ENCODE measurements at regions not wholly inside any gene's neighbourhood (a gene's known extent, or its start where the extent isn't known, plus 50 kb on each side); places are given as distances from the start of the nearest gene placed in this dataset.

GRCh38 chr13:26964278-26965250 is 204.0 kb upstream of the GPR12 start:
- ChIA-PET SMC1A (ENCODE audit: uncharacterized antibody, unreplicated experiment) (interaction anchor here (0.6 to 1.0 kb wide), 3 partner anchors 14 to 17 kb away, joined by 3 read pairs; no protein-coding TSS in a partner anchor), CTCF (interaction anchor here (1.0 to 1.1 kb wide), 2 partner anchors 394 to 397 kb away, joined by 3 read pairs; no protein-coding TSS in a partner anchor), POLR2A (no interaction called here), RAD21 (ENCODE audit: unreplicated experiment) (interaction anchor here (0.8 to 1.0 kb wide), 2 partner anchors 10 to 18 kb away, joined by 3 to 4 read pairs; no protein-coding TSS in a partner anchor)
- TF ChIP-seq ZNF622 (IDR thresholded peaks at IDR 0.05) (no peak), IKZF1 (conservative IDR thresholded peaks at IDR 0.05) (0 out of 2 replicates have a peak, but pooled peaks have one; percentile 15)
- Histone ChIP-seq H3K9ac (ENCODE audit: control insufficient read depth, insufficient read depth, low read length) (no peak overlapping the region), H3K4me3 (no peak overlapping the region), H3K9me3 (replicated peaks; ENCODE audit: control insufficient read depth, insufficient read depth, low read length) (no peaks in the 10 kb centered on the region), H3K4me1 (ENCODE audit: control insufficient read depth, insufficient read depth, low read length) (no peaks in the 10 kb centered on the region), H3K4me2 (ENCODE audit: control insufficient read depth, insufficient read depth) (no peak overlapping the region), H4K20me1 (ENCODE audit: control insufficient read depth, insufficient read depth) (no peaks in the 10 kb centered on the region), H3K79me2 (ENCODE audit: control insufficient read depth, insufficient read depth, low read length) (no peaks in the 10 kb centered on the region), H3K36me3 (ENCODE audit: control insufficient read depth in 2 of 2, insufficient read depth in 2 of 2, low read length in 1 of 2) (no peaks in the 10 kb centered on the region), H3K27me3 (replicated peaks in 1 of 2; ENCODE audit: control insufficient read depth in 2 of 2, insufficient read depth in 2 of 2, low read length in 1 of 2) (no peaks in the 10 kb centered on the region), H2AFZ (ENCODE audit: control insufficient read depth, low read depth, low read length) (no peak overlapping the region), H3K27ac (ENCODE audit: control insufficient read depth, insufficient read depth) (no peak overlapping the region)
- BruUV-seq (replicated peaks): no TSS peak
- FAIRE-seq (no peak), ATAC-seq (peak; percentile 39), DNase-seq (ENCODE audit: low read depth, low spot score) (no peak)
- in situ Hi-C loops (cut with MboI): no loop called here
- WGBS (ENCODE audit: insufficient coverage, insufficient replicate concordance, low lambda C conversion rate, missing lambda C conversion rate): 43% methylated on average over 16 of the region's 16 CpGs
- intact Hi-C loops (cut with micrococcal nuclease; ENCODE audit: unreplicated experiment): no loop called here

- ChIA-PET POLR2A (no interaction called here), SMC1A (ENCODE audit: uncharacterized antibody, unreplicated experiment) (interaction anchor here (0.9 kb wide), 1 partner anchor 22 kb away, joined by 3 read pairs; no protein-coding TSS in a partner anchor), CTCF (interaction anchor here (1.2 kb wide), 1 partner anchor 15 kb away, joined by 4 read pairs; no protein-coding TSS in a partner anchor), RAD21 (ENCODE audit: unreplicated experiment) (no interaction called here)
- no TSS peak for BruUV-seq (replicated peaks)
- Histone ChIP-seq H3K27ac (ENCODE audit: control insufficient read depth, insufficient read depth) (no peak overlapping the region), H4K20me1 (ENCODE audit: control insufficient read depth, insufficient read depth) (no peaks in the 10 kb centered on the region), H3K4me2 (ENCODE audit: control insufficient read depth, insufficient read depth) (no peak overlapping the region), H3K4me3 (no peak overlapping the region), H3K4me1 (ENCODE audit: control insufficient read depth, insufficient read depth, low read length) (no peaks in the 10 kb centered on the region), H3K9me3 (replicated peaks; ENCODE audit: control insufficient read depth, insufficient read depth, low read length) (no peaks in the 10 kb centered on the region), H3K36me3 (ENCODE audit: control insufficient read depth in 2 of 2, insufficient read depth in 2 of 2, low read length in 1 of 2) (no peaks in the 10 kb centered on the region), H2AFZ (ENCODE audit: control insufficient read depth, low read depth, low read length) (no peak overlapping the region), H3K27me3 (replicated peaks in 1 of 2; ENCODE audit: control insufficient read depth in 2 of 2, insufficient read depth in 2 of 2, low read length in 1 of 2) (no peaks in the 10 kb centered on the region), H3K79me2 (ENCODE audit: control insufficient read depth, insufficient read depth, low read length) (no peaks in the 10 kb centered on the region), H3K9ac (ENCODE audit: control insufficient read depth, insufficient read depth, low read length) (no peak overlapping the region)
- 27% methylated on average over 2 of the region's 2 CpGs for WGBS (ENCODE audit: insufficient coverage, insufficient replicate concordance, low lambda C conversion rate, missing lambda C conversion rate)
- in situ Hi-C loops (cut with MboI) (no loop called here), intact Hi-C loops (cut with micrococcal nuclease; ENCODE audit: unreplicated experiment) (no loop called here)
- ATAC-seq (no peak), DNase-seq (ENCODE audit: low read depth, low spot score) (no peak), FAIRE-seq (no peak)
- TF ChIP-seq PKNOX1 (IDR thresholded peaks at IDR 0.05) (no peak), HCFC1 (IDR thresholded peaks at IDR 0.05; ENCODE audit: low read length) (no peak), BCLAF1 (IDR thresholded peaks at IDR 0.05) (no peak), BRCA1 (IDR thresholded peaks at IDR 0.05; ENCODE audit: low read depth, low read length) (no peak), BACH1 (IDR thresholded peaks at IDR 0.05; ENCODE audit: borderline replicate concordance) (no peak), SREBF1 (IDR thresholded peaks at IDR 0.05; ENCODE audit: low read length) (no peak), EP300 (IDR thresholded peaks at IDR 0.05; ENCODE audit: borderline replicate concordance in 1 of 2, control insufficient read depth in 1 of 2, low read depth in 2 of 2, low read length in 2 of 2) (no peak), BMI1 (IDR thresholded peaks at IDR 0.05; ENCODE audit: borderline replicate concordance) (no peak)
Measured at GRCh38 chr13:26962671-26963070, 202.1 kb upstream of the GPR12 start.

Data from GM12878 (cell line).